Keratinocyte (primary cell): ENCODE measurements at regions not wholly inside any gene's neighbourhood (a gene's known extent, or its start where the extent isn't known, plus 50 kb on each side); places are given as distances from the start of the nearest gene placed in this dataset.

ENCODE experiments used
- DNase-seq: peaks from one replicate; pipeline ENCODE4 v3.0.0-alpha.2; 2011; ENCODE audit warnings: low read depth, missing footprints, low spot score
- FAIRE-seq: peaks from 2 replicates; lab custom pipeline; 2011; peaks lifted over from hg19 to GRCh38; lab: Jason Lieb, UNC
- H2AFZ ChIP-seq: 2 replicates; pipeline ENCODE4 v1.6.0; 2012; ENCODE audit warnings: low read length, control low read depth, inconsistent platforms; ENCODE audit not compliant: control insufficient read depth
- H3K27ac ChIP-seq: 2 replicates; pipeline ENCODE4 v1.5.1; 2011; ENCODE audit warnings: low read length; ENCODE audit not compliant: control insufficient read depth, insufficient read depth
- H3K27me3 ChIP-seq: 3 replicates; pipeline ENCODE4 v1.6.0; 2011; ENCODE audit warnings: low read length; ENCODE audit not compliant: control insufficient read depth, insufficient read depth; ENCODE audit errors: extremely low read depth
- H3K36me3 ChIP-seq, 2 experiments: 2 replicates in 1 of 2; 3 replicates in 1 of 2; pipeline ENCODE4 v1.5.1; 2011; ENCODE audit warnings: low read length in 2 of 2, mild to moderate bottlenecking in 1 of 2; ENCODE audit not compliant: control insufficient read depth in 2 of 2, insufficient read depth in 2 of 2; ENCODE audit errors: extremely low read depth in 1 of 2
- H3K4me1 ChIP-seq: 3 replicates; pipeline ENCODE4 v1.5.1; 2011; ENCODE audit warnings: low read length; ENCODE audit not compliant: control insufficient read depth, insufficient read depth; ENCODE audit errors: extremely low read depth
- H3K4me2 ChIP-seq: 3 replicates; pipeline ENCODE4 v1.6.0; 2011; ENCODE audit warnings: low read depth, low read length; ENCODE audit not compliant: control insufficient read depth, insufficient read depth; ENCODE audit errors: extremely low read depth
- H3K4me3 ChIP-seq, 3 experiments: fragments of 200-600 bp in 1 of 3; sonication (generic) in 1 of 3; 2 replicates in 2 of 3; 3 replicates in 1 of 3; pipeline ENCODE4 v1.5.1; 2011 to 2016; ENCODE audit warnings: low read length in 3 of 3, mild to moderate bottlenecking in 3 of 3, control low read depth in 2 of 3, inconsistent platforms in 1 of 3, low read depth in 1 of 3, mixed read lengths in 1 of 3, mixed run types in 1 of 3, moderate library complexity in 1 of 3; ENCODE audit not compliant: control insufficient read depth in 2 of 3, insufficient read depth in 2 of 3; ENCODE audit errors: extremely low read depth in 1 of 3
- H3K79me2 ChIP-seq: 2 replicates; pipeline ENCODE4 v1.6.0; 2012; ENCODE audit warnings: low read length; ENCODE audit not compliant: control insufficient read depth, insufficient read depth
- H3K9ac ChIP-seq: 3 replicates; pipeline ENCODE4 v1.6.0; 2011; ENCODE audit warnings: low read length; ENCODE audit not compliant: control insufficient read depth, insufficient read depth; ENCODE audit errors: extremely low read depth
- H3K9me1 ChIP-seq: 3 replicates; pipeline ENCODE4 v1.6.0; 2011; ENCODE audit warnings: low read length; ENCODE audit not compliant: control insufficient read depth, insufficient read depth; ENCODE audit errors: extremely low read depth
- H3K9me3 ChIP-seq: 2 replicates; pipeline ENCODE4 v1.5.1; 2012; ENCODE audit warnings: low read depth, low read length; ENCODE audit not compliant: control insufficient read depth
- H4K20me1 ChIP-seq: 3 replicates; pipeline ENCODE4 v1.6.0; 2011; ENCODE audit warnings: low read length; ENCODE audit not compliant: control insufficient read depth, insufficient read depth; ENCODE audit errors: extremely low read depth
- CTCF ChIP-seq, 3 experiments: IDR thresholded peaks in 1 of 3; conservative IDR thresholded peaks in 1 of 3; optimal IDR thresholded peaks in 1 of 3; 2 replicates in 2 of 3; 3 replicates in 1 of 3; pipeline versions ENCODE3 to v1.5.1; 2011; ENCODE audit warnings: low read length in 3 of 3, mild to moderate bottlenecking in 3 of 3, moderate library complexity in 2 of 3, control low read depth in 1 of 3, inconsistent platforms in 1 of 3; ENCODE audit not compliant: insufficient read depth in 2 of 3; ENCODE audit errors: extremely low read depth in 1 of 3
- EZH2 ChIP-seq: IDR thresholded peaks from one replicate; pipeline ENCODE4 v1.6.1; 2012; ENCODE audit warnings: inconsistent platforms, mild to moderate bottlenecking, low read length, moderate library complexity
- dilution Hi-C: fragments of 300-500 bp; cut with MboI; formaldehyde crosslinking; loops from one replicate; pipeline ENCODE4 v1.7.0; 2020; ENCODE audit warnings: low sequenced_read_pairs; ENCODE audit not compliant: extremely low pct_ligation_motif_present

- H3K79me2 ChIP-seq = no peaks in the 10 kb centered on the region
- dilution Hi-C loops = no loop called here
- DNase-seq (no peak), FAIRE-seq (no peak)
- H3K9ac ChIP-seq = no peak overlapping the region
- no peaks in the 10 kb centered on the region for H3K36me3 ChIP-seq
- no peak overlapping the region for H2AFZ ChIP-seq
- TF ChIP-seq CTCF (optimal IDR thresholded peaks at IDR 0.05 in 1 of 3, IDR thresholded peaks at IDR 0.05 in 1 of 3, conservative IDR thresholded peaks at IDR 0.05 in 1 of 3; ENCODE audit: extremely low read depth in 1 of 3, insufficient read depth in 2 of 3, low read length in 3 of 3) = no peak
- TF ChIP-seq EZH2 = no peak
- H3K4me3 ChIP-seq = no peak overlapping the region
- H3K4me2 ChIP-seq = no peak overlapping the region
- H4K20me1 ChIP-seq = no peaks in the 10 kb centered on the region
- no peaks in the 10 kb centered on the region for H3K9me1 ChIP-seq
- H3K9me3 ChIP-seq = peaks cover 4% of the 10 kb centered on the region
- no peaks in the 10 kb centered on the region for H3K27me3 ChIP-seq
- H3K4me1 ChIP-seq = no peaks in the 10 kb centered on the region
- no peak overlapping the region for H3K27ac ChIP-seq
Observed at GRCh38 chr6:165936096-165936495, 231.6 kb downstream of the TBXT start.

GRCh38 chr6:165931675-165932074 lies 236.0 kb downstream of the TBXT start:
- DNase-seq (no peak), FAIRE-seq (no peak)
- no peak overlapping the region for H3K4me3 ChIP-seq
- no peak overlapping the region for H2AFZ ChIP-seq
- H3K9me1 ChIP-seq = no peaks in the 10 kb centered on the region
- dilution Hi-C loops = no loop called here
- H3K9me3 ChIP-seq = peaks cover 8% of the 10 kb centered on the region
- no peak overlapping the region for H3K9ac ChIP-seq
- H3K4me2 ChIP-seq = no peak overlapping the region
- TF ChIP-seq CTCF (optimal IDR thresholded peaks at IDR 0.05 in 1 of 3, IDR thresholded peaks at IDR 0.05 in 1 of 3, conservative IDR thresholded peaks at IDR 0.05 in 1 of 3; ENCODE audit: extremely low read depth in 1 of 3, insufficient read depth in 2 of 3, low read length in 3 of 3) (no peak), EZH2 (no peak)
- no peaks in the 10 kb centered on the region for H3K4me1 ChIP-seq
- no peaks in the 10 kb centered on the region for H3K79me2 ChIP-seq
- H3K27me3 ChIP-seq = no peaks in the 10 kb centered on the region
- no peaks in the 10 kb centered on the region for H3K36me3 ChIP-seq
- H4K20me1 ChIP-seq = no peaks in the 10 kb centered on the region
- no peak overlapping the region for H3K27ac ChIP-seq
